ENCODE measurements at regions not wholly inside any gene's neighbourhood (a gene's known extent, or its start where the extent isn't known, plus 50 kb on each side); places are given as distances from the start of the nearest gene placed in this dataset.
"Not testable (repeated sequence)": the region's sequence is repeated elsewhere in the genome, so short reads cannot be mapped to it uniquely, and the experiment has no call there.

- DNase-seq (ENCODE audit: low read depth, low spot score) = no peak
Measured at GRCh38 chr17:30586818-30587595, 109.8 kb downstream of the GOSR1 start.

GRCh38 chr17:30584810-30585209, 107.6 kb downstream of the GOSR1 start:
- DNase-seq (ENCODE audit: low read depth, low spot score) = no peak

DNA sequence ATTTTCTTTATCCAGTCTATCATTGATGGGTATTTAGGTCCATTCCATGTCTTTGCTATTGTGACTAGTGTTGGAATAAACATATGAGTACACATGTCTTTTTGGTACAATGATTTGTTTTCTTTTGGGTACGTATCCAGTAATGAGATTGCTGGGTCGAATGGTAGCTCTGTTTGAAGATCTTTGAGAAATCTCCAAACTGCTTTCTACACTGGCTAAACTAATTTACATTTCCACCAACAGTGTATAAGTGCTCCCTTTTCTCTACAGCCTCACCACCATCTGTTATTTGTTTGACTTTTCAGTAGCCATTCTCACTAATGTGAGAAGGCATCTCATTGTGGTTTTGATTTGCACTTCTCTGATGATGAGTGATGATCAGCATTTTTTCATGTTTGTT, 103.7 kb downstream of the GOSR1 start:
- no peak for DNase-seq (ENCODE audit: low read depth, low spot score)

GRCh38 chr17:30579610-30580315, 102.6 kb downstream of the GOSR1 start:
- DNase-seq (ENCODE audit: low read depth, low spot score) = no peak

DNA sequence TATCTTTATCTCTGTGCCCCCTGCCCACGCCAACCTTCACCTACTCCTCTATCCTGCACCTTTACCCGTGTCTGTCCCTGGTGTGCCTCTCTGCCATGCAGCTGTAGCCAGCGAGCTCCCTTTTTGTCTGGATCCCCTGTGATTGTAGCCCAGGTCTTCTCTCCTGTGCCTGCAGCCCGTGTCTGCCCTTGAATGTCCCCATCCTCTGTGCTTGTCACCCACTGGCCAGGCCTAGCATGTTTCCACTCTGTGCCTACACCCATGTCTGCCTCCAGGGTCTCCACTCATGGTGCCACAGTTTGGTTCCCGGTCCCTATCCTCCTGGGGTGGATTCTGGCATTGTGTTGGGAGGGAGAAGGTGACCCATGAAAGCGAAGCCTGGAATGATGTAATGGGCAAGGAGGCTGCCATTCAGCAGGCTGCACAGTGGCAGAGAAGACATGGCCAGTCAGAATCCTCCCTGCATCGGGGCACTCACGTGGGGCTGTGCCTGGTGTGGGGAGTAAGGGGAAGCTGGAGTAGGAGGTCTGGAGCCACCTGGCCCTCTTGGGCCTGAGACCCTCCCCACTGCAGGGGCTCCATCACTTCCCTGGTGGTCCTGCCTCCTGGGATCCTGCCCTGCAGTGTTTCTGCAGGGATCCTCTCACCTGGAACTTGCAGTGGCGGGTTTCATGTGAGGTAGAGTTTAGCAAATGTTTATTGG, 101.0 kb downstream of the GOSR1 start:
- DNase-seq (ENCODE audit: low read depth, low spot score) = not testable (repeated sequence)
